ENCODE measurements at regions not wholly inside any gene's neighbourhood (a gene's known extent, or its start where the extent isn't known, plus 50 kb on each side); places are given as distances from the start of the nearest gene placed in this dataset.
A peak's percentile ranks its signal among the peaks of the same experiment; 100 is the strongest.

DNA sequence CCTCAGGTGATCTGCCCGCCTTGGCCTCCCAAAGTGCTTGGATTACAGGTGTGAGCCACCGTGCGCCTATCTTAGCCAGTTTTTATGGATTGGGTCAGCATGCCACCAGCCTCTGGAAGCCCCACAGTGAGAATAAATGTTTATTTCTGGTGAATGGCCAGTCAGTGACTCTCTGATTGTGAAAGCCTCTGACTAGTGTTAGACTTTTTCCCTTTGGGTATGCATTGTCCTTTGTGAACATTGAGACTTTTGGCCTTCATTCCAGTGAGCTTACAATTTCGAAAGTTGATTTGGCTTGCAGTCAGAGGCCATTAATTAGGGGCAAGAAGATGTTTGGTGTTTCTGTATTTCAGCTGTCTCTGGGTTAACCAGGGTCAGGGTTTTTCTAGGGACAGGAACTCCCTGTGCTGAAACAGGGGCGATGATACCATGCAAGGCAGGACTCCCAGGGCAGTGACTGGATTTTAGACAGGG is 274.5 kb upstream of the C2CD4B start:
- H3K27me3 ChIP-seq (replicated peaks; ENCODE audit: insufficient read depth, low read depth, low read length, poor library complexity): no peaks in the 10 kb centered on the region
- intact Hi-C loops (cut with micrococcal nuclease; ENCODE audit: unreplicated experiment): no loop called here
- BruUV-seq (replicated peaks): no TSS peak
- no peaks in the 10 kb centered on the region for H3K36me3 ChIP-seq (ENCODE audit: insufficient read depth, low read length, poor library complexity, severe bottlenecking)
- no peaks in the 10 kb centered on the region for H3K9me3 ChIP-seq (ENCODE audit: low read depth, low read length, poor library complexity, severe bottlenecking)
- H3K4me1 ChIP-seq (ENCODE audit: insufficient read depth, low read length, poor library complexity, severe bottlenecking): peaks cover 5% of the 10 kb centered on the region
- TF ChIP-seq EZH2 (IDR thresholded peaks at IDR 0.05; ENCODE audit: borderline replicate concordance, low read depth, low read length, poor library complexity, severe bottlenecking) (no peak), CTCF (conservative IDR thresholded peaks at IDR 0.05; ENCODE audit: low read depth, low read length) (no peak)
- H3K4me3 ChIP-seq (ENCODE audit: low read depth, low read length, poor library complexity, severe bottlenecking): no peak overlapping the region
- ChIA-PET CTCF (no interaction called here), POLR2A (ENCODE audit: low non-redundant PET) (no interaction called here)
- DNase-seq (ENCODE audit: low spot score): no peak
- no peak overlapping the region for H3K27ac ChIP-seq (ENCODE audit: low read depth, low read length, poor library complexity, severe bottlenecking)

GRCh38 chr15:62440362-62441105 is 275.4 kb upstream of the C2CD4B start:
- H3K9me3 ChIP-seq (ENCODE audit: low read depth, low read length, poor library complexity, severe bottlenecking): no peaks in the 10 kb centered on the region
- H3K27me3 ChIP-seq (replicated peaks; ENCODE audit: insufficient read depth, low read depth, low read length, poor library complexity): no peaks in the 10 kb centered on the region
- intact Hi-C loops (cut with micrococcal nuclease; ENCODE audit: unreplicated experiment): no loop called here
- H3K27ac ChIP-seq (ENCODE audit: low read depth, low read length, poor library complexity, severe bottlenecking): no peak overlapping the region
- no peaks in the 10 kb centered on the region for H3K36me3 ChIP-seq (ENCODE audit: insufficient read depth, low read length, poor library complexity, severe bottlenecking)
- DNase-seq (ENCODE audit: low spot score): no peak
- no peak overlapping the region for H3K4me3 ChIP-seq (ENCODE audit: low read depth, low read length, poor library complexity, severe bottlenecking)
- TF ChIP-seq CTCF (conservative IDR thresholded peaks at IDR 0.05; ENCODE audit: low read depth, low read length): no peak
- BruUV-seq (replicated peaks): no TSS peak
- H3K4me1 ChIP-seq (ENCODE audit: insufficient read depth, low read length, poor library complexity, severe bottlenecking): peaks cover 5% of the 10 kb centered on the region
- ChIA-PET POLR2A (ENCODE audit: low non-redundant PET) (no interaction called here), CTCF (no interaction called here)

DNA sequence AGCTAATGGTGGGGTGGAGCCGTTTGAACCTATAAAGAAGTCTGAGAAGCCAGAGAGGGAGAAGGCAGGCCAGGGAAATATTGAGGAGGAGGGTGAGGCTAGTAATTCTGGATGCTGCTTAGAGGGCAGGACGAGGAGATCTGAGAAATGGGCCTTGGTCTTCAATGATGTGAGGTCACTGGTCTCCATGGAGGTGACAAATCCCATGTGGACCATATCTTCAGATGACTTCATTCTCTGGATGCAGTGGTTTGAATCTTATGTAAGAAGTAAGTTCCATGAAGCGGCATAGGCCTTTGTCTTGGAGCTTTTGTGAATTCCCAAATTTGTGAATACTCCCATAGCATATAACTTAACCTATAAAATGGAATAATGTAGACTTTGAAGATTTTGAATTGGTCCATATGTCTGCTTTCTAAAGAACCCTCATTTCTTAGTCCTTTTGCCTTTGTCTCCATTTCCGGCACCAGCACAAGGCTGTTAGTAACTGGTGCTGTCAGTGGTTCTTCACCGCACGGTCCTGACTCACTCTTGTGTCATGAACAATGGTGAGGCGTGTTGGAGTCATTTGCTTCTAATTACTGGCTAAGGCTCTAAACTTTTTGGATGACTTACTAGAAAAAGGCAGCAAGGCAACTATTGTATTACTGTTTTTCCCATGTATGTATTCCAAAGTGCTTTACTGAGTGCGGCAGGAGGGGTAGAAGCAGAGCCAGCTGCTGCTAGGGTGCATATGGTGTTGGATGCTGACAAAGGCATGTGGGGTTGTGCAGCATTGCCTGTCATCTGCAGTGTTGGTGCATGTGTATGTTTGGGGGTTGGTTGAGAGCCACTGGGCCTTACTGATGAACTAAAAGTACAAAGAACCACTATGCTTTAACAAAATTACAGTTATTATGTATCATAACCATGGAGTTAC is 279.3 kb upstream of the C2CD4B start:
- Histone ChIP-seq H3K36me3 (ENCODE audit: insufficient read depth, low read length, poor library complexity, severe bottlenecking) (no peaks in the 10 kb centered on the region), H3K27ac (ENCODE audit: low read depth, low read length, poor library complexity, severe bottlenecking) (no peak overlapping the region), H3K4me1 (ENCODE audit: insufficient read depth, low read length, poor library complexity, severe bottlenecking) (no peaks in the 10 kb centered on the region), H3K4me3 (ENCODE audit: low read depth, low read length, poor library complexity, severe bottlenecking) (no peak overlapping the region), H3K9me3 (ENCODE audit: low read depth, low read length, poor library complexity, severe bottlenecking) (no peaks in the 10 kb centered on the region), H3K27me3 (replicated peaks; ENCODE audit: insufficient read depth, low read depth, low read length, poor library complexity) (no peaks in the 10 kb centered on the region)
- TF ChIP-seq CTCF (conservative IDR thresholded peaks at IDR 0.05; ENCODE audit: low read depth, low read length) (no peak), EZH2 (IDR thresholded peaks at IDR 0.05; ENCODE audit: borderline replicate concordance, low read depth, low read length, poor library complexity, severe bottlenecking) (no peak)
- CTCF ChIA-PET: no interaction called here
- intact Hi-C loops (cut with micrococcal nuclease; ENCODE audit: unreplicated experiment): no loop called here
- DNase-seq (ENCODE audit: low spot score): peak; percentile 48
- POLR2A ChIA-PET (ENCODE audit: low non-redundant PET): no interaction called here
- BruUV-seq (replicated peaks): no TSS peak

All from A673 (cell line).